Bronchial epithelial cell (primary cell): ENCODE measurements at regions not wholly inside any gene's neighbourhood (a gene's known extent, or its start where the extent isn't known, plus 50 kb on each side); places are given as distances from the start of the nearest gene placed in this dataset.
A peak's percentile ranks its signal among the peaks of the same experiment; 100 is the strongest.

ENCODE experiments used
- DNase-seq: peaks from one replicate; pipeline ENCODE4 v3.0.0-alpha.2; 2010; ENCODE audit warnings: low read depth
- FAIRE-seq: peaks from 2 replicates; lab custom pipeline; 2011; peaks lifted over from hg19 to GRCh38; lab: Jason Lieb, UNC
- H3K27me3 ChIP-seq: 2 replicates; pipeline ENCODE4 v1.5.1; 2011; ENCODE audit warnings: low read length; ENCODE audit not compliant: control insufficient read depth, insufficient read depth
- H3K36me3 ChIP-seq: 2 replicates; pipeline ENCODE4 v1.5.1; 2011; ENCODE audit warnings: low read length; ENCODE audit not compliant: control insufficient read depth, insufficient read depth
- H3K4me3 ChIP-seq: 2 replicates; pipeline ENCODE4 v1.5.1; 2011; ENCODE audit warnings: mild to moderate bottlenecking, low read depth, low read length, control low read depth
- CTCF ChIP-seq: IDR thresholded peaks from 2 replicates; pipeline ENCODE4 v1.5.1; 2011; ENCODE audit warnings: mild to moderate bottlenecking, moderate library complexity, low read length, control low read depth, inconsistent platforms; ENCODE audit not compliant: insufficient read depth, severe bottlenecking

- H3K27me3 ChIP-seq: no peaks in the 10 kb centered on the region
- no peak for DNase-seq
- TF ChIP-seq CTCF: no peak
- no peak overlapping the region for H3K4me3 ChIP-seq
- no peaks in the 10 kb centered on the region for H3K36me3 ChIP-seq
- FAIRE-seq: peak; percentile 66
Observed at GRCh38 chr18:54033052-54033451, 191.4 kb downstream of the MBD2 start.

DNA sequence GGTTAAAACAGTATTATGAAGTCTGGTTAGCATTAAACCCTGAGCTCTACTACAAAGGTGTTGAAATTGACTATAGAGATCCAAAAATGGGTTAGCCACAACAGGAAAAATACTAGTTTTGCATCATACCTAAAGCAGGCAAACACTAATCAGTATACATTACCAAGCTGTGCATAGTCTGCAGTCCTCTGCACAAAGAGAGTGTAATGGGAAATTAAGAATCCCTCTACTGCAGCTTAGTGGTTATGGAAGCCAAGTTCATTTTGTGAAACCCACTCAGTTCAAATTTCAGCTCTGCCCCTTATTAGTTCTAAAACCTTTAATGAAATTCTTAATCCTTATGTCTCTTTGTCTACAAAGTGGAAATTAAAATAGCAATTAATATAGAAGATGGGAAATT, 192.1 kb downstream of the MBD2 start:
- TF ChIP-seq CTCF: no peak
- Histone ChIP-seq H3K36me3 (no peaks in the 10 kb centered on the region), H3K27me3 (no peaks in the 10 kb centered on the region), H3K4me3 (no peak overlapping the region)
- FAIRE-seq (no peak), DNase-seq (no peak)

DNA sequence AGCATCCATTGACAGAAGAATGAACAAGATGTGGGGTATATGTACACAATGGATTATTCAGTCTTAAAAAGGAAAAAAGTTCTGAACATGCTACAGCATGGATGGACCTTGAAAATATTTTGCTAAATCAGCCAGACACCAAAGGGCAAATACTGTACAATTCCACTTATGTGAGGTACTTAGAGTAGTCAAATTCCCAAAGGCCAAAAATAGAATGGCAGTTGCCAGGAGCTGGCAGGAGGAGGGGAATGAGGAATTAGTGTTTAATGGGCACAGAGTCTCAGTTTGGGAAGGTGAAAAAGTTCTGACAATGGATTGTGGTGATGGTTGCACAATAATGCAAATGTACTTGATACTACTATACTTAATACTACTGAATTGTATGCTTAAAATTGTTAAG, 193.2 kb downstream of the MBD2 start:
- H3K27me3 ChIP-seq: no peaks in the 10 kb centered on the region
- no peak for TF ChIP-seq CTCF
- FAIRE-seq (no peak), DNase-seq (peak; percentile 29)
- H3K4me3 ChIP-seq: no peak overlapping the region
- no peaks in the 10 kb centered on the region for H3K36me3 ChIP-seq

GRCh38 chr18:54030434-54030833, 194.0 kb downstream of the MBD2 start:
- no peak for FAIRE-seq
- TF ChIP-seq CTCF: no peak

DNA sequence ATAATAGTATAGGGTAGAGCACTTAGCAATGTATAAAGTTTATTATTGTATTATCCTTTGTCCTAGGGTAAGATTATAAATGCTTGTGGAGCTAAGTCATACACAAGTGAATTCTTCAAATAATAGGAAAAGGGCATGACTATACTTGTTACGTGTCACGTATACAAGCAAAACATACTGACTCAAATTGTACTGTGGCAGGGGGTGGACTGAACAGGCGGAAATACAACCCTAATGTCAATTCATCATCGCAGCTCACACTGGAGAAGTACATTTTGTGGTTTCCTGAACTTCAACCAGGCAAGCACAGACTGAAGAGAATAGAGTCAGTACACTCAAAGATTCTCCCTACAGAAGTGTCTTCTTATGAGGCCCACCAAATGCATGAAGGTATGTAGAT, 201.0 kb downstream of the MBD2 start:
- FAIRE-seq: peak; percentile 55
- peak; percentile 99 for DNase-seq

More at GRCh38 chr18:54030434-54030833, 194.0 kb downstream of the MBD2 start:
- no peak for DNase-seq
- no peak overlapping the region for H3K4me3 ChIP-seq
- no peaks in the 10 kb centered on the region for H3K27me3 ChIP-seq
- H3K36me3 ChIP-seq: no peaks in the 10 kb centered on the region

More for the DNA sequence above, 201.0 kb downstream of the MBD2 start:
- no peaks in the 10 kb centered on the region for H3K27me3 ChIP-seq
- no peak for TF ChIP-seq CTCF
- no peak overlapping the region for H3K4me3 ChIP-seq
- H3K36me3 ChIP-seq: no peaks in the 10 kb centered on the region
